HG03039 (cell line): ENCODE measurements at regions not wholly inside any gene's neighbourhood (a gene's known extent, or its start where the extent isn't known, plus 50 kb on each side); places are given as distances from the start of the nearest gene placed in this dataset.

ENCODE experiments used
- ATAC-seq: cut with Tn5 transposase; IDR thresholded peaks from one replicate; pipeline ENCODE4 v1.9.1; 2021; ENCODE audit warnings: mild to moderate bottlenecking, moderate library complexity; ENCODE audit not compliant: unreplicated experiment

DNA sequence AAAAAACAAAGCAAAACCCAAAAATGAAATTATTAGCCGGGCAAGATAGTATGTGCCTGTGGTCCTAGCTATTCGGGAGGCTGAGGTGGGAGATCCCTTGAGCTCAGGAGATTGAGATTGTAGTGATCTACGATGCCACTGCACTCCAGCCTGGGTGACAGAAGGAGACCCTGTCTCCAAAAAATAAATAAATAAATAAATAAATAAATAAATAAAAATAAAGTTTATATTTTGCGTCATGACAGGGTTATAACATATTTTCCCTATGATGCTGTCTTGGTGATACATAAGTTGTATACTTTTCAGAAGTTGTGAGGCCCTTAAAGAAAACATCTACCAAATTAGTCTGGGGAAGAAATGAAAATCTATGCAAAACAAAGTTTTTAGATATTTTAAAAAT, 94.5 kb upstream of the MKLN1 start:
- no peak for ATAC-seq

DNA sequence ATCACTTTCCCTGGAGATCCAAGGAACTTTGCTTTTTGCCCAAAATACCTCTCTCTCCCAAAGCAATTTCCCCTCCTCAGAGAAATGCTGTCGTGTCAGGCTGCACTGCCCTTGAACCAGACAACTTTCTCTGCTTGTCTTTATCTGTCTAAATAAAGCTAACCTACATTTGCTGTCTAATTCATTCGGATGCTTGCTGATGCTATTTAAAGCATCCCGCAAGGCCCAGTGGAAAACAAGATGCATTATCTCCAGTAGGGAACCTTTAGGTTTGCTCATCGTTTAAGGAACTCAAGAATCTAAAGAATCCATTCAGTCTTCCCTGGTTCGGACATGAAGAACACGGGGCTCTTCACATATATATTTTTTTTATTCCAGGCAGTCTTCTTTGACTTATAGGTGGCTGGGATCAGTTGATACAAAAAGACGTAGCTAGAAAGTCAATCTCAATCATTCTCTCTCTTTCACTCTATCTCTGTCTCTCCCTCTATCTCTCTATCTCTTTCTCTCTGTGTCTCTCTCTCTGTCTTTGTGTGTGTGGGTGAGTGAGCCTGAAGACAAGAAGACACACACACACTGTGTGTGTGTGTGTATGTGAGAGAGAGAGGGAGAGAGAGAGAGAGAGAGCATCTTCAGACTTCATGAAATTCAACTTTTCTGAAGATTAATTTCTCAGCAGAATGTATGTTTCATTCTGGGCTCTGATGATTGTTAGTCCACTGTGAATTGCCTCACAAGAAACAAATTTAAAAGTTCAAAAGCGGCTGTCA, 92.8 kb upstream of the MKLN1 start:
- ATAC-seq = no peak

DNA sequence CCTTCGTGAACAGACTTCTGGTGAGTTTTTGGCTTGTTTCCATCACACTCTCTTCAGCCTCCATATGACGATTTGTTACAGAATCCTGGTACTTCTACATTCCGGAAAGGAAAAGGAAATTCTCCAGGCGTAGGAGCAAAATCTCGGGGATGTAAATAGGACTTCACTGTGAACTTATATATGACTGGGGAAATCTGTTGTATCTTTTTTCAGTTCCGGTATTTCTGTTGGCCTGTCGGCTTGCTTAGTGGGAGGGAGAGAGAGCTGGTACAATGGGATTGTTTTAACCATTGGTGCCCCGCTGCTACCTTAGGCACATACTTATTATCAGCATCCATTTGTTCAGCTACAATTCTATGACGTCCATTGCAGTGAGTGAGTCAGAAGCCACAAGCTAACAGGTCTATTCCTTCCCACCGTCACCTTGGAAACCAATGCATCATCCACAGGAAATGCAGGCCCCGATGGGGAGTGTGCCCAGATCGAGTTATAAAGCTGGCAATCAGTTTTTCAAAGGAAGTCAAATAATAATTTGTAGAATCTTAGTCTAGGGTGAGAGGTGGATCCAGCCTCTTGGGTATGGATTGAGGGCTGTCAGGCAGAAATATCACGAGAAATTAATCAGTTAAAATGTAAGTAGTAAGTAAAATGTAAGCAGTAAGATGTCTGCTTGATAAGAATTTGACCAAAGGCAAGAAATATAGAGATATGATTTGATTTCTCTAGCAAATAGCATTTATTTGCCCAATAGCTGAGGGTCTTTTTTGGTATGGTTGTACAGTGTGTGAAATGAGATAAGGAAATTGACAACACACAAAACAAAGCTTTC, 92.0 kb upstream of the MKLN1 start:
- no peak for ATAC-seq

DNA sequence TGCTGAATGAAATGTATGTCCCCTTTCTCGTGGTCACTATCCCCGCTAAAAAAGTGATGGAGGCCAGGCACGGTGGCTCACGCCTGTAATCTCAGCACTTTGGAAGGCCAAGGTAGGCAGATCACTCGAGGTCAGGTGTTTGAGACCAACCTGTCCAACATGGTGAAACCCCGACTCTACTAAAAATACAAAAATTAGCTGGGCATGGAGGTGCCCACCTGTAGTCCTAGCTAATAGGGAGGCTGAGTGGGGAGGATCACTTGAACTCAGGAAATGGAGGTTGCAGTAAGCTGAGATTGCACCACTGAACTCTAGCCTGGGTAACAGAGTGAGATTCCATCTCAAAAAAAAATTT, 91.4 kb upstream of the MKLN1 start:
- no peak for ATAC-seq

DNA sequence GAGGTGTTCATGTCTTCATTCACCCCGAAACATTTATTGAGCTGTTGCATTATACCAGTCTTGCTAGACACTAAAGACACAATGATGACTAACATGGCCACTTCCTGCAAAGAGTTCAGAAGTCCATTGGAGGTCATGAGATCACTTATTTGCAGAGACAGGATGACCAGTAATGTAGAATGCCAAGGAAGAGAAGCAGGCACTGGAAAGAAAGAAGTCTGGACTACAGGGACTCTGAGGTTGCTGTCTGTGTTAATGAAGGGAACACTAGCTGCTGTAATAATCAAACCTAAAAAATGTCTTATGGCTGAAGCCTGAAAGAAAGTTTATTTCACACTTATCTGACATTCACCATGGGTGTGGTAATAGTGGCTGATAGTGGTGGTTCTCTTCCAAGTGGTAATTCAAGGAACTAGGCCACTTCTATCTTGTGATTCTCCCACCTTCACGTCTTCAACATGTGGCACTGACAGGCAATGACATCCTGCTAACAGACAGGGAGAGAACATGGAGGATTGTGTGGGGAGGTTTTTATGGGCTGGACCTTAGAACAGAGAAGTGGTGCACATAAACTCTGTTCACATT, 89.2 kb upstream of the MKLN1 start:
- ATAC-seq = no peak

DNA sequence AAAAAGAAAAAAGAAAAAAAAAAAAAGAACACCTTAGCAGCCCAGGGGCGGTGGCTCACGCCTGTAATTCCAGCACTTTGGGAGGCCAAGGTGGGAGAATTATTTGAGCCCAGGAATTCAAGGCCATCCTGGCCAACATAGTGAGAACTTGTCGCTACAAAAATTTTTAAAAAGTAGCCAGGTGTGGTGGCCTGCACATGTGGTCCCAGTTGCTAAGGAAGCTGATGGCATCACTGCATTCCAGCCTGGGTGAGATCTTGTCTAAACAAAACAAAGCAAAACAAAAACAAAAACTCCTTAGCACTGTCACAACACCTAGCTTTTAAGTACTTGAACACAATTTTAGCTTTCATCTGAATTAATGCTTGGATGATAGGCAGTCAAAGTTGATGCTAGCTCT, 86.3 kb upstream of the MKLN1 start:
- no peak for ATAC-seq

DNA sequence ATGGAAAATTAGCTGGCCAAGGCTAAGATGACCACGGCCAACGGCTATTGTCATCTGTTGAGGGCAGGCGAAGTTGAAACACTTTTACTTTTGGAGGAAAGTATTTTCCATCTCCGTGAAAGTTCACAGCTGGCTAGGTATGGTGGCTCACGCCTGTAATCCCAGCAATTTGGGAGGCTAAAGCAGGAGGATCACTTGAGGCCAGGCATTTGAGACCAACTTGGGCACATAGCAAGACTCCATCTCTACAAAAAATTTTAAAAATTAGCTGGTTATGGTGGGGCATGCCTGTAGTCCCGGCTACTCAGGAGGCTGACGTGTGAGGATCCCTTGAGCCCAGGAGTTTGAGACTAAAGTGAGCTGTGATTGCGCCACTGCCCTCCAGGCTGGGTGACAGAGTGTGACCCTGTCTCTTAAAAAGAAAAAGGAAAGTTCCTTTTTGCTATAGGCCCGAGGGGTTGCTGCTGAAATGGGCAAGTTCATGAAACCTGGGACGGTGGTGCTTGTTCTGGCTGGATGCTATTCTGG, 85.5 kb upstream of the MKLN1 start:
- ATAC-seq = no peak

DNA sequence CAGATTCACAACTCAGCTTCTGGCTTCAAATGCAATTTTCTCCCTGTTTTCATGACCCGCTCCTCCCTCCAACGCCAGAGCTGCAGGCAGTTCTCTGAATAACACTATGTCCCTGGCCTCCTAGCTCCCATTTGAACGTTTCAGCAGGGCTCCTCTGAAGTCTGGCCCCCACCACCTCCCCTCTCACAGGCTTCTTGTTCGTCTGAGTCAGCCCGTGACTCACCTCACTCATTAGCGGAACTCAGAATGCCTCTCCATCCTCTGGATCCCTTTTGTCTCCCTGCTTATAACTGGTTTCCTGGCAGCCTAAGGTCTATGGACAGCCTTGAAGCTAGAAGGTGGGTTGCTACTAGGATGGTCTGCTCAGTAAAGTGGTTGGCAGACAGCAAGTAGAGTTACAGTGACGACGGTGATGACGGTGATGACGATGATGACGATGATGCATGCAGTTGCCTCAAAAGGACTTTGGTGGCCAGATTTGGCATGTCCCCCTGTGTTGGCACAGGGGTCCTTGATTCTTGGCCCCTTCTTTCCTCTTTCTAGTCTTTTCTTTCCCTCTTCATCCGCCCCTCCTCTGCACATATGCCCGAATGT, 83.3 kb upstream of the MKLN1 start:
- no peak for ATAC-seq

DNA sequence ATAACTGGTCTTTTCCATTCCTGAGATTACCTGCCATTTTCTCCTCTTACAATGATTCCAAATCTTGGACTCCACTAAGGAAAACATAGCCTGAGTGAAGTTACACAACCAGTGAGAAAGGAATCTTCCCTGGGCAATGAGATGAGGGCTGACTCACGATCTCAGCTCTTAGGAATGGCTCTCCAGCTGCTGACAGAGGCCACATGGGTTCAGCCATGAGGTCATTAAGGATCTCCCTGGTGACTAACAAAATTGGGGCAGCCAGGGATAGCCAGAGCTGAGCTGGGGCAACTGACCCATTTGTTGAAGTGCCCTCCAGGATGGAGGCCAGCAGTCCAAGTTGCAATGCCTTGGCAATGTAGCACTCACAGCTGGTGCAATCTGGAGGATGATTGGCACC, 78.7 kb upstream of the MKLN1 start:
- no peak for ATAC-seq

DNA sequence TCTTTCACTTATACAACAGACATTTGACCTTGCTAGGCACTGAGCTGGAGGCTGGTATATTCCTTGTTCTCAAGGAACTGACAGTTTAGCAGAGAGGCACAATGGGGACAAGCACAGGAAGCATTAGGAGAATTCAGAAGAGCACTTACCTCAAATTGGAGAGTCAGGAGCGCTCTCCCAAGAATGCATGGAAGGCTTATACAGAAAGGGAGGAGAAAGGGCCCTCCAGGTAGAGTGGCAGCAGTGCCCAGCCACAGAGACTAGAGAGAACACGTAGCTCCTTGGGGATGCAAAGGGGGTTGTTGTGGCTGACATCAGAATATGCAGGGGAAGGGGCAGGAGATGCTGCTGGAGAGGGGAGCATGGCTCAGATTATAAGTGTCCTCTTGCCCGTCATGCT, 78.2 kb upstream of the MKLN1 start:
- ATAC-seq = no peak

DNA sequence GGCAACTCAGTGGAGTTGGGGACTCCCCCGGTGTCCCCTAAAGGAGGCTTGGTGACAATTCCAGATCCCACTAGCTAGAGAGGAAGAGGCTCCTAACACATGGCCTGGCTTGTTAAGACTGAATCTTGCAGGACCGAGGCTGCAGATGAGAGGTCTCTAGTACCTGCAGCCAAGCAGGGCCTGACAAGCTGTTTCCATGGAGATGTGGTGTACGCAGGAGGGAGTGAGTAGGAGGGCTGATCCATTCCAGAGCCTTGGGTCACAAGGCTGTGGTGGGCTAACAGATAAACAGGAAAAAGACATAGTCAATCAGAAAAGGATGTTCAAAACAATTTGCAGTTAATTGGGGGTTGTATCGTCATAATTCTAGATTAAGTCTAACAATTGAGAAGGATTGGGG, 77.3 kb upstream of the MKLN1 start:
- ATAC-seq = no peak

DNA sequence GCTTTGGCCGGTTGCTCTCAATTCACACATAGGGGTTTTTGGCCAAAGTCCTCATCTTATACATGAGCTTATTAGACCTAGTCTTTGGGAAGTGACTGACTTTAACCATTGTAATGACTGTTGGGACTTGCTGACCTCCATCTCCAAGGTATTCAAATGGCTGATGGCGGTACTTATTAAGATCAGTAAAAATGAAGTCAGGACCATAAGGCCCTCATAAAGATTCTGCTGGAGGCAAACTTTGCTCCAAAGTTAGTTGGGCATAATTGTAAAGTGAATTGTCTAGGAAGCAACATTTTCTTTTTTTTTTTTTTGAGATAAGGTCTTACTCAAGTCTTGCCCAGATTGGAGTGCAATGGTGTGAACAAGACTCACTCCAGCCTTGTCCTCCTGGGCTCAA, 76.3 kb upstream of the MKLN1 start:
- no peak for ATAC-seq

DNA sequence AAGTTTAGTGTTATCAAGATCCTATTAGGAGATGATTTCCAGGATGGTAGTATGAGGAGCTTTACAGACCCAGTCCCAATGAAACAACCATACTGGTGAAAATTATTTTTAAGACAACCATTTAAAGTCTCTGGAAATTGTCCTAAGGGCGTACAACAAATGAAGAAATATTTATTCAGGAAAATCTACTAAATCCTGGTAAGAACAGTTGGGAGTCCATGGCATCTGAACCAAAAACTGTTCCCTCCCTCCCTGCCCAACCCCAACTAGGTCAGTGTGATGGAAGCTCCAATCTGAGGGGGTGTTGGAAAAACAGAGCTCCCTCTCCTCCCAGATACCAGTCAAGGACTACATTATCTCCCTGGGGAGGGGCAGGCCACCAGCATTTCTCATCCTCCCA, 74.7 kb upstream of the MKLN1 start:
- no peak for ATAC-seq

DNA sequence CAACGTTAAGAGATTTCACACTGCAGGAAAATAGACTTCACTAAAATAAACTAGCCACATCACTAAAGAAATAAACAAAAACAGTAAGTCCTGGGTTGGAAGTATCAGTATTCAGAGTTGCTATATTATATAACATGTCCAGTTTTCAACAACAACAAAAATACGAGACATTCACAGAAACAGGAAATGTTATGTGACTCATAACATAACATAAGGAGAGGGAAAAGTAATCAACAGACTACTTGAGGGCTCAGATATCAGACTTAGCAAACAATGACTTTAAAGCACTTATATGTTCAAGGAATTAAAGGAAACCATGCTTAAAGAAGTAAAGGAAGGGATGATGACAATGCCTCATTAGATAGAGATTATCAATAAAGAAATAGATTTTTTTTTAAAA, 73.5 kb upstream of the MKLN1 start:
- ATAC-seq = no peak

DNA sequence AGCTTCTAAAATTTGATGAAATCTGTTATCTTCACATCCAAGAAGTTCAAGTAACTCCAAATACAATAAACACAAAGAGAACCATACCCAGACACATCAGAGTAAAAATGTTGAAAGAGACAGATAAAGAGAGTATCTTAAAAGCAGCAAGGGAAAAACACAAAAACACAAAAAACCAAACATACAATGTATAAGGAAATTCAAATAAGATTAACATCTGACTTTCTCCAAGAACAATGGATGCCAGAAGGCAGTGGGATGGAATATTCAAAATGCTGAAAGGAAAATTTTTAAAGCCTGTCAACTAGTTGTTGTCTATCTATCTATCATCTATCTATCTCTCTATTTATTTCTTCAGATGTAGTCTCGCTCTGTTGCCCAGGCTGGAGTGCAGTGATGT, 72.4 kb upstream of the MKLN1 start:
- ATAC-seq = no peak

DNA sequence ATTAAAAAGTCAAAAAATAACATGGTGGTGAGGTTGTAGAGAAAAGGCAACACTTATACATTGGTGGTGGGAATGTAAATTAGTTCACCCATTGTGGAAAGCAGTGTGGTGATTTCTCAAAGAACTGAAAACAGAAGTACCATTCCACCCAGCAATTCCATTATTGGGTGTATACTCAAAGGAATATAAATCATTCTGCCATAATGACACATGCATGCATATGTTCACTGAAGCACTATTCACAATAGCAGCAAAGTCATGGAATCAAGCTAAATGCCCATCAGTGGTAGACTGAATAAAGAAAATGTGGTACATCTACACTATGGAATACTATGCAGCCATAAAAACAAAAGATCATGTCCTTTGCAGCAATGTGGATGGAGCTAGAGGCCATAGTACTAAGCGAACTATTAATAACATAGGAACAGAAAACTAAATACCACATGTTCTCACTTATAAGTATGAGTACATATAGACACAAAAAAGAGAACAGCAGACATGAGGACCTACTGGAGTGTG, 66.1 kb upstream of the MKLN1 start:
- no peak for ATAC-seq

DNA sequence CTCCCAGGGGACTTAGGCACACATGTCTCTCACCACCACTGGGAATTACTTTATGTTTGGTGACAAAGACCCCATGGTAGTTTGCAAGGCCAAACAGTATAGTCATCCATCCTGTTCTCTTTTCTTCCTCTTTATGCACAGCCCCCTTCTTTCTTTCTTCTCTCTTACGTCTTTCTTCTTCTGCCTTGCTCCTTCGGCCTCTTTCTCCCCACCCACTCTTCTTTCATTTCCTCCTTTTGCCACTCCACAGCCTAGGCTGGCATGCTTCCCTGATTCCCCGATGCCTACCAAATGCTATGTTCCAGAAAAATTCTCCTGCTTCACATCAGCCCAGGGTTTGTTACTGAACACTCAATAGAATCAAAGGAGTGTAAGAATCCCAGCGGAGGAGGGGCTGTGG, 62.4 kb upstream of the MKLN1 start:
- no peak for ATAC-seq

DNA sequence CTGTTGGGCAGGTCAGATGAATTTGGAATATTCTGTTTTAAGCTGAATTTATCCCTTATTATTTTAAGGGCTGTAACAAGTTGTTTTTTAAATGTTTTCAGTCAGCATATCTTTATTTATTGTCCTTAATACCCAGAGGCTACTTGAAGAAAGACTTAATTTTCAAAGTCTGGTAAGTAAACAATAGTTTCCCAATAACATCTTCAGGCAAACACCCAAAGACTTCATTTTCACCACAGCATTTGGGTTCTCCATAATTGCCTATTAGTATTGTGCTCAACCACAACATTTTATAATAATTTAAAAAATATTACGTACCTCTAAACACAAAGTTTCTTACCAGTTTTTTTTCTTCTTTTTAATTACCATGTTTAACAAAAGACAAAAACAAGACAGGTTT, 60.0 kb upstream of the MKLN1 start:
- ATAC-seq = no peak

DNA sequence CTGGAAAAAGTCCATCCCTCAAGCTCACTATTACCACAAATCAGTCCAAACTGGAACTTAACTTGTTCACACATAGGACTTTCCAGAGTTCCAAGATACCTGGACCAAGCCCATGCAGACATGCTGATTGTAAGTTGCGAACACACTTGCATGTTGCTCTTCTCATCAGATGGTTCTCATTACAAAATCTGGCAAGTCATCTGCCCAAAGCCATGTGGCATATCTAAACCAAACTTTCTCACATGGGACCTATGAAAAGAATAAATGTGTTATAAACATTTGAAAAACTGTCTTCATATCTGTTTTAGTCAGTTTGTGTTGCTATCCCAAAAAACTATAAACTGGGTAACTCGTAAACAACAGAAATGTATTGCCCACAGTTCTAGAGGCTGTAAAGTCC, 58.8 kb upstream of the MKLN1 start:
- ATAC-seq = no peak

DNA sequence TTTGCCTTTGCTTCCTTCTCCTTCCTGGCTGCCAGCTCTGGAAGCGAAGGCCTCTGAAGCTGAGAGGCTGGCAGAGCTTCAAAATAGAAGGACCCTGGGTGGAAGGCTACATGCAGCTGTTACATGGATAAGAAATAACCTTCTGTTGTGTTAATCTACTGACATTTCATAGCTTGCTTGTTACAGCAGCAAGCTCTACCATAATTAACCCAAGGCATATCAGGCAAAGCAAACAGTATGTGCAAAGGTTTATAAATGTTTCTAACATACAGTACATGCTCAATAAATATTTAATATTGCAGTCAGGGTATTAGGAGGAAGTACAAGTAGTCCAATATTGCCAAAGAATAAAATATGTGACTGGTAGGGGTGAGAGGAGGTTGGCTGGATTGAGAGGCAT, 55.6 kb upstream of the MKLN1 start:
- ATAC-seq = no peak

DNA sequence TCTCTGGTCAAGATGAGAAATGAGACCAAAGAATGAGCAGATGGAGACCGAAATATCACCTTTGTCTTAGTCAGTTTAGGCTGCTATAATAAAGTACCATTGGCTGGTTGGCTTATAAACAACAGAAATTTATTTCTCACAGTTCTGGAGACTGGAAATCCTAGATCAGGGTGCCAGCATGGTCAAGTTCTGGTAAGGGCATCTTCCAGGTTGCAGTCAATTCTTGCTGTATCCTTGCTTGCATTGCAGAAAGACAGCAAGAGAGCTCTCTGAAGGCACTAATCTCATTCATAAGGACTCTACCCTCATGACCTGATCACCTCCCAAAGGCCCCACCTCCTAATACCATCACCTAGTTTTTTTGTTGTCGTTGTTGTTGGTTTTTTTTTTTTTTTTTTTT, 52.7 kb upstream of the MKLN1 start:
- ATAC-seq = no peak
